ENCODE measurements at regions not wholly inside any gene's neighbourhood (a gene's known extent, or its start where the extent isn't known, plus 50 kb on each side); places are given as distances from the start of the nearest gene placed in this dataset.

- DNase-seq: no peak
- peaks cover 0 to 4% (median 0%) of the 10 kb centered on the region in 9 donors for H3K27me3 ChIP-seq
- 78 to 91% (median 85%) methylated on average over 7 of the region's 7 CpGs for WGBS, 4 donors
- H3K36me3 ChIP-seq: no peaks in the 10 kb centered on the region
- ATAC-seq: no peak
- TF ChIP-seq POLR2A (IDR thresholded peaks at IDR 0.05): no peak
- TF ChIP-seq, protein P1, sequence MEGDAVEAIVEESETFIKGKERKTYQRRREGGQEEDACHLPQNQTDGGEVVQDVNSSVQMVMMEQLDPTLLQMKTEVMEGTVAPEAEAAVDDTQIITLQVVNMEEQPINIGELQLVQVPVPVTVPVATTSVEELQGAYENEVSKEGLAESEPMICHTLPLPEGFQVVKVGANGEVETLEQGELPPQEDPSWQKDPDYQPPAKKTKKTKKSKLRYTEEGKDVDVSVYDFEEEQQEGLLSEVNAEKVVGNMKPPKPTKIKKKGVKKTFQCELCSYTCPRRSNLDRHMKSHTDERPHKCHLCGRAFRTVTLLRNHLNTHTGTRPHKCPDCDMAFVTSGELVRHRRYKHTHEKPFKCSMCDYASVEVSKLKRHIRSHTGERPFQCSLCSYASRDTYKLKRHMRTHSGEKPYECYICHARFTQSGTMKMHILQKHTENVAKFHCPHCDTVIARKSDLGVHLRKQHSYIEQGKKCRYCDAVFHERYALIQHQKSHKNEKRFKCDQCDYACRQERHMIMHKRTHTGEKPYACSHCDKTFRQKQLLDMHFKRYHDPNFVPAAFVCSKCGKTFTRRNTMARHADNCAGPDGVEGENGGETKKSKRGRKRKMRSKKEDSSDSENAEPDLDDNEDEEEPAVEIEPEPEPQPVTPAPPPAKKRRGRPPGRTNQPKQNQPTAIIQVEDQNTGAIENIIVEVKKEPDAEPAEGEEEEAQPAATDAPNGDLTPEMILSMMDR (IDR thresholded peaks at IDR 0.05): no peak
- H3K4me1 ChIP-seq: peaks cover 0 to 38% (median 0%) of the 10 kb centered on the region in 12 donors
- intact Hi-C loops (cut with DNase I): no loop called here
- no peaks in the 10 kb centered on the region for H3K9me3 ChIP-seq
- no peak overlapping the region for H3K27ac ChIP-seq
- no peak overlapping the region for H3K4me3 ChIP-seq
Measured at GRCh38 chr1:228807904-228808605, 72.8 kb downstream of the RHOU start.

GRCh38 chr1:228809621-228810394 lies 74.5 kb downstream of the RHOU start:
- Histone ChIP-seq H3K27me3 (peaks cover 0 to 4% (median 0%) of the 10 kb centered on the region in 9 donors), H3K27ac (no peak overlapping the region), H3K4me3 (no peak overlapping the region), H3K4me1 (peaks cover 0 to 35% (median 0%) of the 10 kb centered on the region in 12 donors), H3K36me3 (no peaks in the 10 kb centered on the region), H3K9me3 (no peaks in the 10 kb centered on the region)
- WGBS, 4 donors: 81 to 94% (median 92%) methylated on average over 7 of the region's 7 CpGs
- DNase-seq (no peak), ATAC-seq (no peak)
- intact Hi-C loops (cut with DNase I): no loop called here
- TF ChIP-seq POLR2A (IDR thresholded peaks at IDR 0.05): no peak
- TF ChIP-seq, protein P1 (IDR thresholded peaks at IDR 0.05): no peak

DNA sequence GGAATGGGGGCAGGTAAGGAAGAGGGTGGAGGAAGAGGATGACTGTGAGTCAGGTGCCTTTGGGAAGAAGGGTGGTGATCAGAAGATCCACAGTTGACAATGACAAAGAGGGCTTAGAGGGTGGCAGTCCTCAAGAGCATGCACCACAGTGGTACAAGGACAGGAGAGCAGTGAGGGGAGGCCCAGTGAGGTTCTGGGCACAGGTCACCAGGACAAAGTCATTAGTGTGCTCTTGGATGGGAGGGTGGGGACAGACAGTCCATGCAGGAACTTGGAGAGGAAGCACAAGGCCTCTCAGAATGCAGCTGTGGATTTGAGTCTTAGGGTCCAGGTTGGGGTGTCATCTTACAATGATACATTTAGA lies 75.1 kb downstream of the RHOU start:
- TF ChIP-seq, protein P1 (IDR thresholded peaks at IDR 0.05): no peak
- no peak for TF ChIP-seq POLR2A (IDR thresholded peaks at IDR 0.05)
- intact Hi-C loops (cut with DNase I): no loop called here
- Histone ChIP-seq H3K27me3 (peaks cover 0 to 7% (median 0%) of the 10 kb centered on the region in 9 donors), H3K9me3 (no peaks in the 10 kb centered on the region), H3K36me3 (no peaks in the 10 kb centered on the region), H3K4me1 (peaks cover 0 to 29% (median 0%) of the 10 kb centered on the region in 12 donors), H3K4me3 (no peak overlapping the region), H3K27ac (no peak overlapping the region)
- ATAC-seq (no peak), DNase-seq (no peak)

DNA sequence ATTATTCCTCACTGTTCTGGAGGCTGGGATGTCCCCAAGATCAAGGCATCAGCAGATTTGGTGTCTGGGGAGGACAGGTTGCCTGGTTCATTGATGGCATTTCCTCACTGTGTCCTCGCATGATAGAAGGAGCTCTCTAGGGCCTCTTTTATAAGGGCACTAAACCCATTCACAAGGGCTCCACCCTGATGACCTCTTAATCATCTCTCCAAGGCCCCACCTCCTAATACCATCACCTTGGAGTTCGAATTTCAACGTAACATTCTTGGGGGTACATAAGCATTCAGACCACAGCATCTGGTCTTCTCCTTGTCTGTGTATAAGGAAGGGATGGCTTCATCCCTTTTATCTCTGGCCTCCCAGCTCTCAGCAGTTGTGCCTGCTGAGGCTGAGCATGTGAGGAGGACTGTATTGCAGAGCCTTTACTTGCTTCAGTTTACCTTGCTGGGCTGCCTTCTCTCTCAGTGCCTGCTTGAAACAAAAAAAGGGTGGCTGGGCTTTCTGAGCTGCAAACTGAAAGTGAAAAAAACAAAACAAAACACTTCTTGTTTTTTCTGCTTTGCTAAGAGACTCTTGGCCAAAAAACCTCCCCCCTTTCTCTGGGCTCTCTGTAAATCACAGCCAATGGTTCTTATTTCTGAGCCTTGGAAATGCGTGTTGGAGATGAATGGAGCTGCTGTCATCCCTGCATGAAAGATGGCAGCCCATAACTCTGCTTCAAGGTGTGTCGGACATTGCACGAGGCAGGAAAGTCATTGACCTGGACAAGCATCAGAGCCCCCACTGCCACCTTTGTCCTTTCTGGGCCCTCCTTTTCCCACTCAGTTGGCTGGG lies 75.8 kb downstream of the RHOU start:
- ATAC-seq: no peak
- no peak for DNase-seq
- no peak for TF ChIP-seq POLR2A (IDR thresholded peaks at IDR 0.05)
- TF ChIP-seq, protein P1 (IDR thresholded peaks at IDR 0.05): no peak
- H3K27me3 ChIP-seq: peaks cover 0 to 7% (median 0%) of the 10 kb centered on the region in 9 donors
- H3K4me3 ChIP-seq: no peak overlapping the region
- 79 to 88% (median 85%) methylated on average over 6 of the region's 6 CpGs for WGBS, 4 donors
- H3K36me3 ChIP-seq: no peaks in the 10 kb centered on the region
- no peaks in the 10 kb centered on the region for H3K9me3 ChIP-seq
- H3K4me1 ChIP-seq: peaks cover 0 to 27% (median 0%) of the 10 kb centered on the region in 12 donors
- intact Hi-C loops (cut with DNase I): no loop called here
- peak overlapping the region in 1 of 12 donors; percentile 87 for H3K27ac ChIP-seq
